RCC 7860 (cell line): ENCODE measurements at regions not wholly inside any gene's neighbourhood (a gene's known extent, or its start where the extent isn't known, plus 50 kb on each side); places are given as distances from the start of the nearest gene placed in this dataset.

ENCODE experiments used
- DNase-seq: peaks from one replicate; pipeline ENCODE4 v3.0.0-alpha.2; 2015; ENCODE audit warnings: low spot score
- FAIRE-seq: peaks from 2 replicates; lab custom pipeline; 2012; peaks lifted over from hg19 to GRCh38; lab: Jason Lieb, UNC

GRCh38 chr18:66769375-66769774 lies 165.5 kb upstream of the CDH19 start:
- FAIRE-seq: no peak
- DNase-seq: no peak

GRCh38 chr18:66764230-66764629 lies 160.3 kb upstream of the CDH19 start:
- FAIRE-seq (no peak), DNase-seq (no peak)

- FAIRE-seq: no peak
- DNase-seq: no peak
Measured at GRCh38 chr18:66761166-66761565, 157.3 kb upstream of the CDH19 start.

- DNase-seq (no peak), FAIRE-seq (no peak)
Measured at GRCh38 chr18:66760559-66760958, 156.7 kb upstream of the CDH19 start.

- FAIRE-seq (no peak), DNase-seq (no peak)
Measured at GRCh38 chr18:66759050-66759828, 155.3 kb upstream of the CDH19 start.

- no peak for DNase-seq
- FAIRE-seq: no peak
Measured at GRCh38 chr18:66757946-66758345, 154.1 kb upstream of the CDH19 start.

GRCh38 chr18:66754335-66754734 lies 150.4 kb upstream of the CDH19 start:
- no peak for FAIRE-seq
- no peak for DNase-seq

- no peak for FAIRE-seq
- no peak for DNase-seq
Measured at GRCh38 chr18:66752733-66753132, 148.8 kb upstream of the CDH19 start.

- DNase-seq (no peak), FAIRE-seq (no peak)
Measured at GRCh38 chr18:66749481-66750035, 145.7 kb upstream of the CDH19 start.

GRCh38 chr18:66749030-66749429 lies 145.1 kb upstream of the CDH19 start:
- FAIRE-seq (no peak), DNase-seq (no peak)

- DNase-seq (no peak), FAIRE-seq (no peak)
Measured at GRCh38 chr18:66742832-66743231, 138.9 kb upstream of the CDH19 start.

GRCh38 chr18:66735933-66736332 lies 132.0 kb upstream of the CDH19 start:
- no peak for FAIRE-seq

GRCh38 chr18:66734451-66734850 lies 130.6 kb upstream of the CDH19 start:
- no peak for DNase-seq
- no peak for FAIRE-seq

More at GRCh38 chr18:66735933-66736332, 132.0 kb upstream of the CDH19 start:
- DNase-seq: no peak

- DNase-seq: no peak
- FAIRE-seq: no peak
Measured at GRCh38 chr18:66731890-66732289, 128.0 kb upstream of the CDH19 start.

- DNase-seq (no peak), FAIRE-seq (no peak)
Measured at GRCh38 chr18:66729442-66730239, 125.8 kb upstream of the CDH19 start.

GRCh38 chr18:66728951-66729350 lies 125.1 kb upstream of the CDH19 start:
- no peak for DNase-seq
- no peak for FAIRE-seq

GRCh38 chr18:66727991-66728390 lies 124.1 kb upstream of the CDH19 start:
- DNase-seq (no peak), FAIRE-seq (no peak)

GRCh38 chr18:66724664-66725356 lies 120.9 kb upstream of the CDH19 start:
- no peak for FAIRE-seq
- no peak for DNase-seq

- no peak for FAIRE-seq
- DNase-seq: no peak
Measured at GRCh38 chr18:66722671-66723070, 118.8 kb upstream of the CDH19 start.

- FAIRE-seq (no peak), DNase-seq (no peak)
Measured at GRCh38 chr18:66708646-66709045, 104.8 kb upstream of the CDH19 start.

- FAIRE-seq: no peak
- no peak for DNase-seq
Measured at GRCh38 chr18:66707473-66707872, 103.6 kb upstream of the CDH19 start.
